Natural killer cell (primary cell): ENCODE measurements at regions not wholly inside any gene's neighbourhood (a gene's known extent, or its start where the extent isn't known, plus 50 kb on each side); places are given as distances from the start of the nearest gene placed in this dataset.

ENCODE experiments used
- ATAC-seq, 3 donors: fragments of 150-1000 bp in 2 of 3; fragments of 200-7000 bp in 1 of 3; cut with Tn5 transposase; 1 replicate in 1 of 3; 2 replicates in 2 of 3; pipeline ENCODE4 v1.10.0; 2021; ENCODE audit warnings: mild to moderate bottlenecking in 2 of 3, moderate library complexity in 2 of 3
- DNase-seq, 2 donors: peaks; one replicate each; pipeline versions ENCODE4 v3.0.0 to v3.0.0-alpha.2; 2013 to 2021; ENCODE audit warnings: mixed read lengths in 1 of 2
- H3K27ac ChIP-seq: one replicate; pipeline ENCODE4 v1.5.1; 2013; ENCODE audit warnings: mild to moderate bottlenecking, low read length
- H3K27me3 ChIP-seq: one replicate; pipeline ENCODE4 v1.6.1; 2013; ENCODE audit warnings: low read length; ENCODE audit not compliant: control insufficient read depth, insufficient read depth
- H3K36me3 ChIP-seq: one replicate; pipeline ENCODE4 v1.6.1; 2013; ENCODE audit warnings: low read length; ENCODE audit not compliant: control insufficient read depth, insufficient read depth
- H3K4me1 ChIP-seq: one replicate; pipeline ENCODE4 v1.6.1; 2013; ENCODE audit warnings: low read length; ENCODE audit not compliant: control insufficient read depth, insufficient read depth
- H3K4me3 ChIP-seq: one replicate; pipeline ENCODE4 v1.5.1; 2013; ENCODE audit warnings: low read length
- H3K9me3 ChIP-seq: one replicate; pipeline ENCODE4 v1.6.1; 2013; ENCODE audit warnings: low read length; ENCODE audit not compliant: control insufficient read depth, insufficient read depth
- H3K27ac Mint-ChIP-seq, 2 donors: one replicate each; pipeline ENCODE4 v1.8.0; 2022; ENCODE audit warnings: mild to moderate bottlenecking in 2 of 2, mixed read lengths in 2 of 2, moderate library complexity in 1 of 2
- H3K27me3 Mint-ChIP-seq, 2 donors: one replicate each; pipeline ENCODE4 v1.8.0; 2022; ENCODE audit warnings: low read depth in 2 of 2, mixed read lengths in 2 of 2
- H3K36me3 Mint-ChIP-seq: one replicate; pipeline ENCODE4 v1.8.0; 2022; ENCODE audit warnings: mixed read lengths
- H3K4me1 Mint-ChIP-seq, 2 donors: one replicate each; pipeline ENCODE4 v1.8.0; 2022; ENCODE audit warnings: mixed read lengths in 2 of 2
- H3K4me3 Mint-ChIP-seq: one replicate; pipeline ENCODE4 v1.8.0; 2022; ENCODE audit warnings: mild to moderate bottlenecking, moderate library complexity, mixed read lengths
- H3K9me3 Mint-ChIP-seq, 2 donors: one replicate each; pipeline ENCODE4 v1.8.0; 2022; ENCODE audit warnings: mixed read lengths in 2 of 2
- WGBS: methylation state at CpG from one replicate; pipeline ENCODE4 v1.1.7; 2013; ENCODE audit warnings: missing lambda C conversion rate; ENCODE audit not compliant: insufficient coverage; 5-methylcytosine and 5-hydroxymethylcytosine counted together
- intact Hi-C: fragments of 100-400 bp; cut with micrococcal nuclease; formaldehyde crosslinking; loops from one replicate; pipeline ENCODE4 v1.14.2; 2022
- TF ChIP-seq, protein P1 (sequence below): fragments of 200-600 bp; IDR thresholded peaks from one replicate; pipeline ENCODE4 v1.8.0; 2022; ENCODE audit warnings: antibody characterized with exemption

DNA sequence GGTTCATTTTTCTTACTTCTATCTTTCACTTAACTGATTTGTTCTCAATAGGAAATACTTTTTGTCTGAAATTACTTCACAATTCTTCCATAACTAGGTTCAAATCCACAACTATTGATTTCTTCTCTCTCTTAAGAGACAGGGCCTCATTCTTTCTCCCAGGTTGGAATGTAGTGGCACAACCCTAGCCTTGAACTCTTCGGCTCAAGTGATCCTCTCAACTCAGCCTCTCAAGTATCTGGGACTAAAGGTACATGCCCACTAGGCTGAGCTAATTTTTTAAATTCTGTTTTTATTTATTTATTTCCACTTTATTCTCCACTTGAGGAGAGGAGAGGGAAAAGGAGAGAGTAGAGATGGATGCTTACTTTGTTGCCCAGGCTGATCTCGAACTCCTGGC is 370.4 kb upstream of the PLXNA2 start:
- peaks cover 10 to 13% of the 10 kb centered on the region in 2 donors for H3K9me3 Mint-ChIP-seq
- Histone ChIP-seq H3K4me3 (no peak overlapping the region), H3K27ac (no peak overlapping the region), H3K9me3 (no peaks in the 10 kb centered on the region), H3K4me1 (no peaks in the 10 kb centered on the region), H3K36me3 (no peaks in the 10 kb centered on the region), H3K27me3 (no peaks in the 10 kb centered on the region)
- peaks cover 10% of the 10 kb centered on the region for H3K36me3 Mint-ChIP-seq
- intact Hi-C loops = no loop called here
- no peaks in the 10 kb centered on the region for H3K4me1 Mint-ChIP-seq
- H3K4me3 Mint-ChIP-seq = no peak overlapping the region
- WGBS = 68% methylated on average over 2 of the region's 2 CpGs
- DNase-seq = no peak
- TF ChIP-seq, protein P1, sequence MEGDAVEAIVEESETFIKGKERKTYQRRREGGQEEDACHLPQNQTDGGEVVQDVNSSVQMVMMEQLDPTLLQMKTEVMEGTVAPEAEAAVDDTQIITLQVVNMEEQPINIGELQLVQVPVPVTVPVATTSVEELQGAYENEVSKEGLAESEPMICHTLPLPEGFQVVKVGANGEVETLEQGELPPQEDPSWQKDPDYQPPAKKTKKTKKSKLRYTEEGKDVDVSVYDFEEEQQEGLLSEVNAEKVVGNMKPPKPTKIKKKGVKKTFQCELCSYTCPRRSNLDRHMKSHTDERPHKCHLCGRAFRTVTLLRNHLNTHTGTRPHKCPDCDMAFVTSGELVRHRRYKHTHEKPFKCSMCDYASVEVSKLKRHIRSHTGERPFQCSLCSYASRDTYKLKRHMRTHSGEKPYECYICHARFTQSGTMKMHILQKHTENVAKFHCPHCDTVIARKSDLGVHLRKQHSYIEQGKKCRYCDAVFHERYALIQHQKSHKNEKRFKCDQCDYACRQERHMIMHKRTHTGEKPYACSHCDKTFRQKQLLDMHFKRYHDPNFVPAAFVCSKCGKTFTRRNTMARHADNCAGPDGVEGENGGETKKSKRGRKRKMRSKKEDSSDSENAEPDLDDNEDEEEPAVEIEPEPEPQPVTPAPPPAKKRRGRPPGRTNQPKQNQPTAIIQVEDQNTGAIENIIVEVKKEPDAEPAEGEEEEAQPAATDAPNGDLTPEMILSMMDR = no peak
- ATAC-seq = no peak
- no peak overlapping the region for H3K27ac Mint-ChIP-seq
- H3K27me3 Mint-ChIP-seq = no peaks in the 10 kb centered on the region

DNA sequence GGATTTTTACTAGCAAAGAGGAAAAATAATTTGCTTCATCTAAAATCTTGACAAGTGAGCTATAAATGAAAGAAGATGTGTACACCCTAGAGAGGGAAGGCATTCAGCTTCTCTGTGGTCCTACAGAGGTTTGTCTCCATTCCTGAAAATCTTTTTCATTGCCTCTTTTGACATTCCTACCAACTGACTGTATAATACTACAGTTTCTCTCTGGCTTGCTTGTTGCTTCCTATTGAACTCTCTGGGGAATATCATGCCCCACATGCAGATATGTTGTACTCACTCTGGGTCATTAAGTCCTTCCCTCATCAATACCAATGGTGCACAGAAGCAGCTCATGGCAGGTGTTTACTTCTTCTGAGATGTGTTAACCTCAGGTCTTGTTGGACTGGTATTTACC is 371.2 kb upstream of the PLXNA2 start:
- Histone ChIP-seq H3K4me3 (no peak overlapping the region), H3K27me3 (no peaks in the 10 kb centered on the region), H3K36me3 (no peaks in the 10 kb centered on the region), H3K4me1 (no peaks in the 10 kb centered on the region), H3K9me3 (no peaks in the 10 kb centered on the region), H3K27ac (no peak overlapping the region)
- Mint-ChIP-seq H3K27ac (no peak overlapping the region), H3K9me3 (peaks cover 12 to 17% of the 10 kb centered on the region in 2 donors), H3K4me1 (no peaks in the 10 kb centered on the region), H3K36me3 (peaks cover 13% of the 10 kb centered on the region), H3K27me3 (no peaks in the 10 kb centered on the region), H3K4me3 (no peak overlapping the region)
- DNase-seq (no peak), ATAC-seq (no peak)
- intact Hi-C loops = no loop called here
- TF ChIP-seq, protein P1 = no peak

DNA sequence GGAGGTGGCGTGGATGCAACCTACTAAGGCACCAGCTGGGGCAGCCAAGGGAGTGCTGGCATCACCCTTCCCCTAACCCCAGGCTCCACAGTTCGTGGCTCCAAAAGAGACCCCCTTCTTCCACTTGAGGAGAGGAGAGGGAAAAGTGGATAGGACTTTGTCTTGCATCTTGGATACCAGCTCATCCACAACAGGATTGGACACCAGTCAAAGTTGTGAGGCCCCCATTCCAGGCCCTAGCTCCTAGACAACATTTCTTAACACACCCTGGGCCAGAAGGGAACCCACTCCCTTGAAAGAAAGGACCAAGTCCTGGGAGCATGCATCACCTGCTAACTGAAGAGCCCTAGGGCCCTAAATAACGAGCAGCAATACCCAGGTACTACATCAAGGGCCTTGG is 372.6 kb upstream of the PLXNA2 start:
- TF ChIP-seq, protein P1 = no peak
- Mint-ChIP-seq H3K4me1 (no peaks in the 10 kb centered on the region), H3K9me3 (peaks cover 14 to 20% of the 10 kb centered on the region in 2 donors), H3K27me3 (no peaks in the 10 kb centered on the region), H3K27ac (no peak overlapping the region), H3K36me3 (peaks cover 15% of the 10 kb centered on the region), H3K4me3 (no peak overlapping the region)
- H3K4me3 ChIP-seq = no peak overlapping the region
- no peak for ATAC-seq
- no peak for DNase-seq
- no peaks in the 10 kb centered on the region for H3K9me3 ChIP-seq
- no peaks in the 10 kb centered on the region for H3K36me3 ChIP-seq
- intact Hi-C loops = no loop called here
- H3K27me3 ChIP-seq = no peaks in the 10 kb centered on the region
- no peaks in the 10 kb centered on the region for H3K4me1 ChIP-seq
- WGBS = 64% methylated on average over 1 of the region's 3 CpGs
- no peak overlapping the region for H3K27ac ChIP-seq

DNA sequence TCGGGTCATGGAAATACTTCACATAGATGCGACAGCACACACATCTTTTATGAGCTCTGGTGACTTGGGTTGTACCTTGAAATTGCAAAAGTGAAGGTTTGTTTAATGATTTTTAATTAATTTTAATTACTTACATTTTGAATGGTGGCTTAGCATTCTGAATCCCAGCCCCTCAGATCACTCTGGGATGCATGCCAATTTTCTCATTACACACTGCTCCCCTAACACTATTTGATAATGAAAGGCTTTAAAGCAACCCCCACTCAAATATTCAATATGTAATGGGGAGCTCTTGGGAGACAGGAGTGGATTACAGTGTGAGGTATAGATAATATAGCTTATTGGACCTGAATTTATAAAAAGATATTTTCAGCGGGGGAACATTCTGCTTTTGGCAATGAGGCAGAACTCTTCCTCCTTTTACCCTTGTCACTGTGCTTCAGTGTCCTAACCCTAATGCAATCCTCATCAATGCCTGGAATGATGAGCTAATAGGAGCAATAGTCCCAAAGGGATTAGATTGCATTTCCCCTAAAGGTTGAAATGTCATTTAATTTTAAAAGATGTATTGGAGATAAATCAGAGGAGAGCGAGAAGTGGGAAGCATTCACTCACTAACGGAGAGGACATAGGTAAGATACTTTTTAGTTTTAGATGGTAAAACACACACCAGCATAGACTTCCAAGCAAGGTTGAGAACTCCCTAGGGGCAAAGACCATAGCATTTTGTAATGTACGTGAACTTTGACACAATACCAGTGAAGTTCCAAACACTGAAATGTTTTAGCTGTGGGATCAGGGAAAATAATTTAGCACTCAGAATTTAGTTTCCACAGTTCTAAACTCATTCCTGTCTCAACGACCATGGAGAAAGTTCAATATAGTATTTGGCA is 384.1 kb upstream of the PLXNA2 start:
- Histone ChIP-seq H3K4me1 (no peaks in the 10 kb centered on the region), H3K9me3 (no peaks in the 10 kb centered on the region), H3K4me3 (no peak overlapping the region), H3K27me3 (no peaks in the 10 kb centered on the region), H3K36me3 (no peaks in the 10 kb centered on the region), H3K27ac (no peak overlapping the region)
- no peaks in the 10 kb centered on the region for H3K27me3 Mint-ChIP-seq
- TF ChIP-seq, protein P1 = no peak
- H3K36me3 Mint-ChIP-seq = no peaks in the 10 kb centered on the region
- no peak overlapping the region for H3K27ac Mint-ChIP-seq
- no peak for DNase-seq
- 81% methylated on average over 3 of the region's 7 CpGs for WGBS
- no peaks in the 10 kb centered on the region for H3K9me3 Mint-ChIP-seq
- intact Hi-C loops = no loop called here
- ATAC-seq = no peak
- H3K4me1 Mint-ChIP-seq = no peaks in the 10 kb centered on the region
- H3K4me3 Mint-ChIP-seq = no peak overlapping the region
